PC-9 (cell line): ENCODE measurements at regions not wholly inside any gene's neighbourhood (a gene's known extent, or its start where the extent isn't known, plus 50 kb on each side); places are given as distances from the start of the nearest gene placed in this dataset.

ENCODE experiments used
- EZH2 ChIP-seq: fragments of 200-600 bp; sonication (generic); IDR thresholded peaks from 2 replicates; pipeline ENCODE4 v1.8.0; 2017; ENCODE audit warnings: antibody characterized with exemption, low read depth
- TF ChIP-seq, protein P1 (sequence below): fragments of 200-600 bp; sonication (generic); conservative IDR thresholded peaks from 2 replicates; pipeline ENCODE4 v1.6.1; 2017; ENCODE audit warnings: mixed run types, antibody characterized with exemption, mild to moderate bottlenecking, moderate library complexity

GRCh38 chr1:192474080-192474683, 101.4 kb upstream of the RGS1 start:
- TF ChIP-seq, protein P1, sequence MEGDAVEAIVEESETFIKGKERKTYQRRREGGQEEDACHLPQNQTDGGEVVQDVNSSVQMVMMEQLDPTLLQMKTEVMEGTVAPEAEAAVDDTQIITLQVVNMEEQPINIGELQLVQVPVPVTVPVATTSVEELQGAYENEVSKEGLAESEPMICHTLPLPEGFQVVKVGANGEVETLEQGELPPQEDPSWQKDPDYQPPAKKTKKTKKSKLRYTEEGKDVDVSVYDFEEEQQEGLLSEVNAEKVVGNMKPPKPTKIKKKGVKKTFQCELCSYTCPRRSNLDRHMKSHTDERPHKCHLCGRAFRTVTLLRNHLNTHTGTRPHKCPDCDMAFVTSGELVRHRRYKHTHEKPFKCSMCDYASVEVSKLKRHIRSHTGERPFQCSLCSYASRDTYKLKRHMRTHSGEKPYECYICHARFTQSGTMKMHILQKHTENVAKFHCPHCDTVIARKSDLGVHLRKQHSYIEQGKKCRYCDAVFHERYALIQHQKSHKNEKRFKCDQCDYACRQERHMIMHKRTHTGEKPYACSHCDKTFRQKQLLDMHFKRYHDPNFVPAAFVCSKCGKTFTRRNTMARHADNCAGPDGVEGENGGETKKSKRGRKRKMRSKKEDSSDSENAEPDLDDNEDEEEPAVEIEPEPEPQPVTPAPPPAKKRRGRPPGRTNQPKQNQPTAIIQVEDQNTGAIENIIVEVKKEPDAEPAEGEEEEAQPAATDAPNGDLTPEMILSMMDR, result peak; percentile 84
- no peak for TF ChIP-seq EZH2
